Gastroesophageal sphincter (tissue), 4 donors: ENCODE measurements at regions not wholly inside any gene's neighbourhood (a gene's known extent, or its start where the extent isn't known, plus 50 kb on each side); places are given as distances from the start of the nearest gene placed in this dataset.

Experiments used
- ATAC-seq: fragments of 150-250 bp; one replicate; pipeline ENCODE4 v1.9.1; 2016; ENCODE audit warnings: mild to moderate bottlenecking, moderate library complexity
- H3K27ac ChIP-seq, 4 donors: fragments of 200-600 bp; sonication (generic) in 3 of 4; 1 replicate in 3 of 4; 2 replicates in 1 of 4; pipeline ENCODE4 v1.5.1; 2016 to 2019
- H3K27me3 ChIP-seq: fragments of 200-600 bp; sonication (generic); one replicate; pipeline ENCODE4 v1.5.1; 2019
- H3K36me3 ChIP-seq, 2 donors: fragments of 200-600 bp; sonication (generic); one replicate each; pipeline ENCODE4 v1.5.1; 2019; ENCODE audit warnings: control low read depth in 1 of 2
- H3K4me1 ChIP-seq, 3 donors: fragments of 200-600 bp; sonication (generic); 1 replicate in 2 of 3; 2 replicates in 1 of 3; pipeline ENCODE4 v1.5.1; 2016 to 2019; ENCODE audit warnings: control low read depth in 2 of 3
- H3K4me3 ChIP-seq, 2 donors: fragments of 200-600 bp; sonication (generic); one replicate each; pipeline ENCODE4 v1.5.1; 2019; ENCODE audit warnings: mild to moderate bottlenecking in 1 of 2, moderate library complexity in 1 of 2
- H3K9me3 ChIP-seq, 3 donors: fragments of 200-600 bp; sonication (generic); one replicate each; pipeline ENCODE4 v1.5.1; 2017 to 2019; ENCODE audit warnings: control low read depth in 2 of 3
- EP300 ChIP-seq: sonication (generic); formaldehyde crosslinking; IDR thresholded peaks from one replicate; pipeline ENCODE4 v1.6.1; 2017; ENCODE audit warnings: antibody characterized with exemption, mild to moderate bottlenecking
- POLR2A ChIP-seq, 2 donors: fragments of 450-650 bp; IDR thresholded peaks; one replicate each; pipeline ENCODE4 v1.6.1; 2017; ENCODE audit warnings: antibody characterized with exemption in 2 of 2, mild to moderate bottlenecking in 2 of 2, moderate library complexity in 1 of 2
- POLR2AphosphoS5 ChIP-seq: sonication (generic); formaldehyde crosslinking; IDR thresholded peaks from one replicate; pipeline ENCODE4 v1.6.1; 2017; ENCODE audit warnings: antibody characterized with exemption
- WGBS, 2 donors: methylation state at CpG; one replicate each; pipeline ENCODE4 v1.1.5; 2018; ENCODE audit warnings: low coverage in 1 of 2; 5-methylcytosine and 5-hydroxymethylcytosine counted together
- TF ChIP-seq, protein P1 (sequence below), 4 experiments: fragments of 200-600 bp in 2 of 4; fragments of 450-650 bp in 2 of 4; sonication (generic) in 1 of 4; IDR thresholded peaks; one replicate each; pipeline ENCODE4 v1.5.1; 2017 to 2019; ENCODE audit warnings: antibody characterized with exemption in 4 of 4, mild to moderate bottlenecking in 2 of 4, moderate library complexity in 2 of 4

- H3K27ac ChIP-seq: peak overlapping the region in 2 of 4 donors; percentile 44 to 64
- H3K4me1 ChIP-seq: no peaks in the 10 kb centered on the region
- H3K27me3 ChIP-seq: no peaks in the 10 kb centered on the region
- H3K4me3 ChIP-seq: no peak overlapping the region
- no CpG with 5 or more reads among the region's 4 CpGs for WGBS, 2 donors
- no peaks in the 10 kb centered on the region for H3K36me3 ChIP-seq
- no peak for ATAC-seq
- TF ChIP-seq POLR2AphosphoS5 (no peak), POLR2A (IDR thresholded peaks at IDR 0.05) (no peak), EP300 (no peak)
- TF ChIP-seq, protein P1, sequence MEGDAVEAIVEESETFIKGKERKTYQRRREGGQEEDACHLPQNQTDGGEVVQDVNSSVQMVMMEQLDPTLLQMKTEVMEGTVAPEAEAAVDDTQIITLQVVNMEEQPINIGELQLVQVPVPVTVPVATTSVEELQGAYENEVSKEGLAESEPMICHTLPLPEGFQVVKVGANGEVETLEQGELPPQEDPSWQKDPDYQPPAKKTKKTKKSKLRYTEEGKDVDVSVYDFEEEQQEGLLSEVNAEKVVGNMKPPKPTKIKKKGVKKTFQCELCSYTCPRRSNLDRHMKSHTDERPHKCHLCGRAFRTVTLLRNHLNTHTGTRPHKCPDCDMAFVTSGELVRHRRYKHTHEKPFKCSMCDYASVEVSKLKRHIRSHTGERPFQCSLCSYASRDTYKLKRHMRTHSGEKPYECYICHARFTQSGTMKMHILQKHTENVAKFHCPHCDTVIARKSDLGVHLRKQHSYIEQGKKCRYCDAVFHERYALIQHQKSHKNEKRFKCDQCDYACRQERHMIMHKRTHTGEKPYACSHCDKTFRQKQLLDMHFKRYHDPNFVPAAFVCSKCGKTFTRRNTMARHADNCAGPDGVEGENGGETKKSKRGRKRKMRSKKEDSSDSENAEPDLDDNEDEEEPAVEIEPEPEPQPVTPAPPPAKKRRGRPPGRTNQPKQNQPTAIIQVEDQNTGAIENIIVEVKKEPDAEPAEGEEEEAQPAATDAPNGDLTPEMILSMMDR (IDR thresholded peaks at IDR 0.05): no peak
- no peaks in the 10 kb centered on the region for H3K9me3 ChIP-seq
These were observed 174.7 kb upstream of the CDH12 start for GRCh38 chr5:23027830-23028229.

GRCh38 chr5:23027331-23027730, 174.2 kb upstream of the CDH12 start:
- ATAC-seq: no peak
- no peaks in the 10 kb centered on the region for H3K36me3 ChIP-seq
- no peak overlapping the region for H3K4me3 ChIP-seq
- H3K27ac ChIP-seq: peak overlapping the region in 3 of 4 donors; percentile 22 to 64 (median 51)
- TF ChIP-seq POLR2AphosphoS5 (no peak), POLR2A (IDR thresholded peaks at IDR 0.05) (no peak), EP300 (no peak)
- TF ChIP-seq, protein P1 (IDR thresholded peaks at IDR 0.05): no peak
- WGBS, 2 donors: 58 to 60% methylated on average over 2 of the region's 2 CpGs
- H3K9me3 ChIP-seq: no peaks in the 10 kb centered on the region
- no peaks in the 10 kb centered on the region for H3K27me3 ChIP-seq
- no peaks in the 10 kb centered on the region for H3K4me1 ChIP-seq

DNA sequence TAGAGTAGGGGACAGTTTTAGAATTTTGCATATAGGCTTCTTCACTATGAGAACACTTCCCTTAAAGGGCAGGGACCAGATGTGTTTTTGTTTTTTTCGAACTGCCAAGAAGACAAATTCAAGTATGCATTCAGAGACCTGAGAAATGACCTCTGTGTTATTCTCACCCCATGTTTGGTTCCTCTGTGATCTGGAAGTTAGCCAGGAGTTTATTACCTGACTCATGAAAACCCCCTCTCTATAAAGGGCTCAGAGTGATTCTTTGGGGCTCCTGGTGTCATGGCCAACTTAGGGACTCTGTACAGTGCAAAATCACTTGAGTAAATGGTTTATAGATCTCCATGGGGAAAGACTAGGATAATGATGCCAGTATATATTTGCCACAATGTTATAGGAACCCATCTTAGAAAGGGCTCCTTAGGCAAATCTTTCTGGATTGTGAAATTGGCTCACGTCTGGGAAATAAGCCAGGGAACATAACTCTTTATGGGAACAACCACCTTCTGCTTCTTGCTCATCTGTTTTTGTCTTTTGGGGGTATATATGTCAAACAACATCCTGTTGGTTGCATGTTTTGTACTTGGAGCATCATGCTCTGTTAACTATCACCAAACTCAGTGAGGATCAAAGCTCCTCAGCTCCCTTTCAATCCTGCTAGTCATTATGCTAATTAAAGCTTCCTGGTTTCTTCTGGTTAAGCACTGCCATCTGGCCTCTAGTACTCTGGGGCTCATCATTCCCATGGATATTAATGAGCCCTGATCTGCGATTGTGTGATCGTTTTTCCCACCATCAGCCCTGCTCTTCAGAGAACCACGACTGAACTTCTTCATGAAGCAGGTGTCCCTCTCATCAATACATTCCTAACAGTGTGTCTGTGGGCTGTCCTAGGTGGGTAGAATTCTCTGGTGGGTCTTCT, 173.4 kb upstream of the CDH12 start:
- Histone ChIP-seq H3K9me3 (no peaks in the 10 kb centered on the region), H3K4me3 (no peak overlapping the region), H3K4me1 (no peaks in the 10 kb centered on the region), H3K27ac (peak overlapping the region in 3 of 4 donors; percentile 22 to 64 (median 51)), H3K27me3 (no peaks in the 10 kb centered on the region), H3K36me3 (no peaks in the 10 kb centered on the region)
- ATAC-seq: peak; percentile 25
- WGBS, 2 donors: 29 to 70% methylated on average over 2 to 5 of the region's 5 CpGs
- peak; percentile 16 for TF ChIP-seq POLR2AphosphoS5
- TF ChIP-seq POLR2A (IDR thresholded peaks at IDR 0.05): no peak

- H3K9me3 ChIP-seq: no peaks in the 10 kb centered on the region
- no peaks in the 10 kb centered on the region for H3K27me3 ChIP-seq
- no peak for ATAC-seq
- H3K36me3 ChIP-seq: no peaks in the 10 kb centered on the region
- H3K27ac ChIP-seq: peak overlapping the region in 2 of 4 donors; percentile 51 to 64
- no peak overlapping the region for H3K4me3 ChIP-seq
- TF ChIP-seq, protein P1 (IDR thresholded peaks at IDR 0.05): no peak
- no peak for TF ChIP-seq POLR2AphosphoS5
- no peak for TF ChIP-seq EP300
- TF ChIP-seq POLR2A (IDR thresholded peaks at IDR 0.05): no peak
- WGBS, 2 donors: 20 to 33% methylated on average over 1 of the region's 1 CpG
- no peaks in the 10 kb centered on the region for H3K4me1 ChIP-seq
These were observed 172.6 kb upstream of the CDH12 start for GRCh38 chr5:23025629-23026233.

GRCh38 chr5:23024470-23024869, 171.3 kb upstream of the CDH12 start:
- no peak for ATAC-seq
- no peaks in the 10 kb centered on the region for H3K36me3 ChIP-seq
- H3K27ac ChIP-seq: no peak overlapping the region
- H3K9me3 ChIP-seq: no peaks in the 10 kb centered on the region
- no peak for TF ChIP-seq POLR2A (IDR thresholded peaks at IDR 0.05)
- no peak for TF ChIP-seq POLR2AphosphoS5
- TF ChIP-seq, protein P1 (IDR thresholded peaks at IDR 0.05): no peak
- TF ChIP-seq EP300: no peak
- H3K4me1 ChIP-seq: no peaks in the 10 kb centered on the region
- 71 to 89% methylated on average over 3 to 5 of the region's 5 CpGs for WGBS, 2 donors
- no peak overlapping the region for H3K4me3 ChIP-seq
- H3K27me3 ChIP-seq: no peaks in the 10 kb centered on the region
